SK-N-MC (cell line): ENCODE measurements at regions not wholly inside any gene's neighbourhood (a gene's known extent, or its start where the extent isn't known, plus 50 kb on each side); places are given as distances from the start of the nearest gene placed in this dataset.

Source experiments
- EZH2 ChIP-seq: fragments of 200-600 bp; sonication (generic); IDR thresholded peaks from one replicate; pipeline ENCODE4 v1.6.1; 2017; ENCODE audit warnings: antibody characterized with exemption
- POLR2AphosphoS5 ChIP-seq: IDR thresholded peaks from 2 replicates; pipeline ENCODE4 v1.6.1; 2012; ENCODE audit warnings: mild to moderate bottlenecking, low read depth, low read length, borderline replicate concordance

DNA sequence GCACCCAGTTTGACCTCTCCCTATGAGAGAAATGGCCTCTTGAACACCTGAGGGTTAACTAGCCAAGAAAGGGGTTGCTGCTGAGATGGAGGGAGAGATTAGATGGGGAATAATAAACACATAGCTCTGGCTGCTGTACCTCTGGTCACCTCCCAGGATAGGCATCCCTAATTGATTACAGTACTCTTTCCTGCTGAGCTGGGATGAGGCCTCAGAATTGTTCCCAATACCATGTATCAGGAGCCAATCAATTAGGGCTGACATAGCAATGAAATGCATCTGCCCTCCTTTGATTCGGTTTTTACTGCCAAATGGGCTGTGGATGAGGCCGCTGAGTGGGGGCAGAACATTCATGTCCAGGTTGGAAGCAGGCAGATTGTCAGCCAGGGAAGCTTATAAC lies 339.4 kb upstream of the SLCO3A1 start:
- TF ChIP-seq POLR2AphosphoS5 (no peak), EZH2 (no peak)
